ENCODE measurements at regions not wholly inside any gene's neighbourhood (a gene's known extent, or its start where the extent isn't known, plus 50 kb on each side); places are given as distances from the start of the nearest gene placed in this dataset.
"Not testable (repeated sequence)": the region's sequence is repeated elsewhere in the genome, so short reads cannot be mapped to it uniquely, and the experiment has no call there.

DNA sequence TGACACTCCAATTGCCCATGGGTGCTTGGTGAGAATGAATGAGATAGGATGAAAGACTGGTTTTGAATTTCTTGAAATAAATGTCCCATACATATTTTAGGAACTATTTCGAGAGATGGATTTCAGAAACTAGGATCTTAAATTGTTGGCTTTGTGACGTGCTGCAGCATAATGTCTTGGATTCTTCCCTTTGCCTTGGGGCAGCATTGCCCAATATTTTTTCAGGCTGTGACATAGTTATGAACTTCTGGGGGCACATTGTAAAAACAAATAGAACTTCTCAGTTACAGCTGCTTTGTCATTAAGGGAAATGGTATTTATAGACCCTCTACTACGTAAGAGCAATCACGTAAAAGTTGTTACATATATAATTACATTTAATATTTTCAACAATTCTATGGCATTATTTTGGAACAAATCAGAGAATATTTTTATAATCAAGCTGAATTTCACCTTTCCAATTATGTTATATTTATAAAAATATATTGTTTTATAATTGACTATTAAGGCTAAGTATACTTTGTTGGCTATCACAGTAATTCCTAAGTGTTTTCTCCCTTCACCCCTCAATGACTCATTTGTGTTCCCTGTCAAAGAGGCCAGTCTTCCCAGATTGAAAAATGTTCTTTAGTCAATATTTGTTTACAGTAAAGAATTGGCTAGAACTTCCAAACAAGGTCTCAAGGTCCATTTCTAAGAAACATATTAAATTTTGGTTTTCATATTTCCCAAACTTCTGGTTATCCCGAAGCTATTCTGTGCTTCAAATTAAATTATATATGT lies 1388.3 kb upstream of the ACO1 start:
- no peak for DNase-seq (ENCODE audit: low spot score)

GRCh38 chr9:30996761-30997160 lies 1387.7 kb upstream of the ACO1 start:
- DNase-seq (ENCODE audit: low spot score): no peak

DNA sequence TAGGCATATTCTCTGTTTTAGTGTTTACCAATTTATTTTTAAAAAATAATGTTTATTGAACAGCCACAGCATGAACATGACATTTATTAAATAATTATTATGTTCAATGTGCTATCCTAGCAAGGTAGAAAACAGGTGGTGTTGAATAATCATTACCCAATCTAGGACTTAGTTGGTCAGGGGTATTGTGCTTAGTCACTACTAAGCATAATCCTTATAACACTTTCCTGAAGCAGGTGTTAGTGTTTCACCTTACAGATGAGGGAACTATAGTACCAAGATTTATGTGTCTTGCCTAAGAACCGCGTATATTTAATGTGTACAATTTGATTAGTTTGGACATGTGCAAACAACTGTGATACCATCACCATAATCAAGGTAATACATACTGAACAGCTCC lies 1387.2 kb upstream of the ACO1 start:
- no peak for DNase-seq (ENCODE audit: low spot score)

DNA sequence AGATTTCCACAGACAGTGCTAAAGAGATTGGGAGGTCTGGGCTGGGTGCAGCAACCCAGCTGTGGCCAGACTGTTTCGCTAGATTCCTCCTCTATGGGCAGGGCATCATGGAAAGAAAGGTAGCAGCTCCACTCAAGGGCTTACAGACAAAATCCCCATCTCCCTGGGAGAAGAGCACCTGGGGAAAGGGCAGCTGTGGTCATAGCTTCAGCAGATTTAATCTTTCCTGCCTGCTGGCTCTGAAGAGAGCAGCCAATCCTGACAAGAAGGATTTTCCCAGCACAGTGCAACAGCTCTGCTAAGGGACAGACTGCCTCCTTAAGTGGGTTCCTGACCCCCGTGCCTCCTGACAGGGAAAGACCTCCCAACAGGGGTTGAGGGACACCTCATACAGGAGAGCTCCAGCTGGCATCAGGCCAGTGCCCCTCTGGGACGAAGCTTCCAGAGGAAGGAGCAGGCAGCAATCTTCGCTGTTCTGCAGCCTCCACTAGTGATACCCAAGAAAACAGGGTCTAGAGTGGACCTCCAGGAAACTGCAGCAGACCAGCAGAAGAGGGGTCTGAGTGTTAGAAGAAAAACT lies 1379.3 kb upstream of the ACO1 start:
- no peak for DNase-seq (ENCODE audit: low spot score)

- DNase-seq (ENCODE audit: low spot score): no peak
Measured at GRCh38 chr9:31013371-31013770, 1371.1 kb upstream of the ACO1 start.

- DNase-seq (ENCODE audit: low spot score): no peak
Measured at GRCh38 chr9:31023847-31024246, 1360.6 kb upstream of the ACO1 start.

GRCh38 chr9:31027678-31028077 lies 1356.8 kb upstream of the ACO1 start:
- DNase-seq (ENCODE audit: low spot score): no peak

DNA sequence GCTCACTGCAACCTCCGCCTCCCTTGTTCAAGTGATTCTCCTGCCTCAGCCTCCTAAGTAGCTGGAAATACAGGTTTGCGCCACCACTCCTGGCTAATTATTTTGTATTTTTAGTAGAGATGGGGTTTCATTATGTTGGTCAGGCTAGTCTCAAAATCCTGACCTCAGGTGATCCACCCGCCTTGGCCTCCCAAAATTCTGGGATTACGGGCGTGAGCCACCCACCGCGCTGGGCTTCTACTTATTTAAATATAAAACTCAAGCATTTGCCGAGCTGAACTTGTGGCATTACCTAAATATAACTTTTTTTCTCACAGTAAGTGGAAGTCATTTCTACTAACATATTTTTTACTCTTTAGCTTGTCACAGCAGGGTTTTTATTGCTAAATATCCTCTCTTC lies 1356.3 kb upstream of the ACO1 start:
- no peak for DNase-seq (ENCODE audit: low spot score)

DNA sequence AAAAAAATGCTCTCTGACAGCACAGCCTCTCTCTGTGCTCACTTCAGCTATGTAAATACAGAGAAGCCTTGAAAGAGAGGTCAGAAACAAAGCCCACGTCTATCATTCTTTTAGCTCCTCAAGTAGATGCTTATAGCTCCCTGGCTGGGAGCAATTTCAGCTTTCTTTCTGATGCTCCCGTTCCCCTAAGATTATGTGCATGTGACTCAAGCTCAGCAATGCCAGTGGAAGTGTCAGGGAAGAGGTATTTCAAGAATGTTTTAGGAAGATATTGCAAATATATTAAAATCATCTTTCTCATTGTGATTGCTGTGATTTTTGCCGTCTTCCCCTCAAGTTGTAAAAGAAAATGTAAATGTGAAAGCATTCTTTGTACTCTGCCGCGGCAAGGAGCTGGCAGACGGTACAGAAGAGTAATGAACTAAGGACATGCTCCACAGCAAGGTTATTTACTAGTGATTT lies 1353.7 kb upstream of the ACO1 start:
- no peak for DNase-seq (ENCODE audit: low spot score)

DNA sequence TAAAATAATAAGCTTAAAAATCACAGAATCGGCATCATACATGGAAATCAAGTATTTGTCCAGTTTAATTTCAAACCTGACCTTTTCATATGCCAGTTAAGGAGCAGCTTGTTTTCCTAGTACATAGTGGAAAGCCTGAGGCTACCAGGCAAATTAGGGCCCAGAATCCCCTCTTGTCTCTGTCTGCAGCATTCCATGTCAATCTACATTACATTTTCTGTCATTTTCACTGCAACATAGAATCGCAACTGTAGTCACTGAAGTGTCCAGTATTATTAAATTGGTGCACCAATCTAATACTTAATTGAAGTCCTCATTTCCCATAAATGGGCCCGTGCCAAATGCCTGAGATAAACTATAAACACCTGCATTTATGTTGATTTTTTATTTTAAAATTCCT lies 1352.2 kb upstream of the ACO1 start:
- no peak for DNase-seq (ENCODE audit: low spot score)

GRCh38 chr9:31034311-31034710 lies 1350.1 kb upstream of the ACO1 start:
- no peak for DNase-seq (ENCODE audit: low spot score)

DNA sequence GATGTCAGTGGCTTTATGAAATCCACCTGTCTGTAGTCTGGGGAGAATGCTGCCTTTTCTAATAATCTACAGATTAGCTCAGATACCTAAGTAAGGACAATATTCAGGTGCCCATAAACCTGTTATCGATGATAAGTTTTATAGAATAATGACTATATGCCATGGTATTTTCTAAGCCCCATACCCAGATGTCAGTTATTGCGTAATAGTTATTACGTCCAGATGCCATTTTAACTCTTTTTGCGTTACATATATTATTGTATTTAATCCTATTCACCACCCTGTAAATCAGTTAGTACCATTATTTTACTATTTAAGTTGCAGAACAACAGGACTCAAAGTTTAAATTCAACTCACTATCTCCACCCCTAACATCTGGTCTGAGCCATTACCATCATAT lies 1343.9 kb upstream of the ACO1 start:
- DNase-seq (ENCODE audit: low spot score): no peak

DNA sequence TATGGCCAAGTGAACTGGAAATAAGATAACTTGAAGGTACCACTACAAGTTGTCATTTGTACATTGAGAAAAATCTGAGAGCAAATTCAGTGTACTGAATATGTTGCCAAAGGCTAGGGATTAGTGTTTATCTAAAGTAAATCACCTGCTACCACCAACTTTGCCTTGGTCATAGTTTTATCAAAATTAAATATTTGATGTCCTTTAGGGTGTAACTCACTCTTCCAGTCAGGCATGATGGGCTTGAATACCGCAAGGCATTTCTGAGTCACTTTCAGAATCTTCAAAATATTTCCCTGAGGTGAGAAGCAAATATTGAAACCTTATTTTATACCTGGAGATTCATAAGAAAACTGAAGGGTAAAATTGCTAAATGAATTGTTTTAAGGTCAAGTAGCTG lies 1338.6 kb upstream of the ACO1 start:
- no peak for DNase-seq (ENCODE audit: low spot score)

- DNase-seq (ENCODE audit: low spot score): not testable (repeated sequence)
Measured at GRCh38 chr9:31061592-31061991, 1322.9 kb upstream of the ACO1 start.

DNA sequence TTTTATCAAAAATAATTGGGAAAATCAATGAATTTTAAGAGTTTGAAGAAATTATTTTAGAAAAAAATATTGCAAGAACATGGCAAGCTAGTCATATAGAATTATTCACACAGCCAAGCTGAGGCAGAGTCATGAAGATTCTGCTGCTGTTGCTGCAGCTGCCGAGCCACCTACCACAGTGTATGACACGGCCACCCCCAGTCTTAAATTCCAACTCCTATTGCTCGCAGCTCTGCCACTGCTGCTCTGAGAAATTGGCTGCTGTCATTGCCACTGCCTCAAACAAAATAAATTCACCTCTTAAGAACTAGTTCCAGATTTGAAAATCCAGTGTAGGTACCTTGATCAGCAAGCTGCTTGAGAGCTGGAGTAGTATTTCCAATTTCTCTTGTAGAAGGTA lies 1318.8 kb upstream of the ACO1 start:
- no peak for DNase-seq (ENCODE audit: low spot score)

DNA sequence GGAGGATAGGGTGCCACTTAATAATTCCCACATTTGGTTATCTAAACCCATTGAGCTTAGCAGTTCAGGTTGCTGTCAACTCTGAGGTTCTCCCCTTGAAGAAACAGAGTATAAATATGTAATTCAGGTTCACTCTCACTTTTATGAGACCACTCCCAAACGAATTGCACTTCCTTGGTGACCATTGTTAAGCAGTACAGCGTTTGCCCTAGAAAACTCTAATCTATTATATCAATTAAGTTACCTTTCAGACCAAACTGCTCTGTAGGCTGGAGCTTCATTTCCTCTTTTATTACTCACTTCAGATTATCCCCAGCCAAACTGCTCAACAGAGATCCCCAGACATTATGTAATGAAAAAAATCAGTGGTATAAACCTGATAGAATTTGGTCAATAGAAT lies 1317.0 kb upstream of the ACO1 start:
- no peak for DNase-seq (ENCODE audit: low spot score)

DNA sequence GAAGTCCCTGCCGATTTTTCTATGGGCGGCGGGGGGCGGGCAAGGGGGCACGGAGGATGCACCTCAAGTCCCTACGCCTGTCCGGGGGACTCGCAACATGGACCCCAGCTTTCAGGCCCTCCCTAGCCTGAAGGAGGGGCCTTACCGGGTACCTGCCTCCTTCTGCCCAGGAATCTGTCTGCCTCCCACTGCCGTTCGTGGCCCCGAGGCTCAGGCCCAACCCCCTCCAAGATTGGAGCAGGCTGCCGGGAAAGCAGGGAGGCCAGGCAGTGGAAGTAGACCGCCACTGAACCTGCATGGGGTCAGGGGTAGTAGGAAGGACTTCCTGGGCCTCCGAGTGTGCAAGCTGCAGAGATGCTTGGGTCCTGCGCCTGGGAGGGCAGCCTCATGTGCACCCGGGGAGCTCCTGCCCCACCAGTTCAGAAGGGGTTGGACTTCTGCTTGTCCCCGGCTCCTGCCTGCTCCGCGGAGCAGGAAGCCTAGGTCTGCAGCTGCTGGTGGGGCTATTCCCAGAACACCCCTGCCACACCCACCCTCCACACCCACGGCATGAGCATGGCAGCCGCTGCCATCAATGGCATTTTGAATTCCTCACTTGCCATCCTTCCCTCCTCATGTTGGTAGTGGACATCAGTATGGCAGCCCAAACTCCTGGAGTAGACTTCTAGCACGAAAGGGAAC lies 1312.7 kb upstream of the ACO1 start:
- no peak for DNase-seq (ENCODE audit: low spot score)

DNA sequence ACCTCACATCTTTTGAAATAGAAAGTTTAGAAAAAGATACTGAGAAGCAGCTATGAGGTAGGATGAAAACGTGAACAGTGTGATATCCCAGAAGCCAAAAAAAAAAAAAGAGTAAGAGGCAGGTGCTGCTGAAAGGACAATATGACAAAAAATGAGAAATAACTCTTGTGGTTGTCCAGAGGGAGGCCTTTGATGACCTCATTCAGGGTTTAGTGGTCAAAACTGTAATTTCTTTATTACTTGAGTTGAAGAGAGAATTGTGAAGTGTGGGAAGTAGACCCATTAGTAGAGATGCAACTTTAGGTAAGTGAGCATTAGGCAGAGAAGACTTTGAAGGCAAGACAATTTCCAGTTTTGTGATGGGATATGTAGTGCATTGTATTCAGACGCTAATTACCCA lies 1306.3 kb upstream of the ACO1 start:
- no peak for DNase-seq (ENCODE audit: low spot score)

GRCh38 chr9:31084350-31084749 lies 1300.1 kb upstream of the ACO1 start:
- no peak for DNase-seq (ENCODE audit: low spot score)

- DNase-seq (ENCODE audit: low spot score): peak; percentile 11
Measured at GRCh38 chr9:31089549-31090221, 1294.8 kb upstream of the ACO1 start.

DNA sequence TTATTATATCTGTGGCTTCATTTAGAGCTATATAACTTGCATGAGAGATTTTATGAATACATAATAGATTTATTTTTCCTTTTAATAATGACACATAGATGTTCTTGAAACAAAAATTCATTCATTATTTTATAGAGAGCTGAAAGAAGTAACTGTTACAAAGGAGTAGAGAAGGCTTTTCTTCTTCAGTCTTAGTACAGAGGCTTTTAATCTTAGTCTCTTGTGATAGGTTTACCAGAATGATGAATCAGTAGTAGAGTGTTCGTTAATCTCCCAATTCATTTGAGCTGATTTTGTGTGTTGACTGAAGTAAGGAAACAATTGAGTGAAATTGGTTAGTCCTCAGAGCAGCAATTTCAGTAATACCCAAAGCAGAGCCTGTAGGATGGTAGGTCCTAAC lies 1284.1 kb upstream of the ACO1 start:
- DNase-seq (ENCODE audit: low spot score): no peak

- DNase-seq (ENCODE audit: low spot score): no peak
Measured at GRCh38 chr9:31103836-31104235, 1280.6 kb upstream of the ACO1 start.

DNA sequence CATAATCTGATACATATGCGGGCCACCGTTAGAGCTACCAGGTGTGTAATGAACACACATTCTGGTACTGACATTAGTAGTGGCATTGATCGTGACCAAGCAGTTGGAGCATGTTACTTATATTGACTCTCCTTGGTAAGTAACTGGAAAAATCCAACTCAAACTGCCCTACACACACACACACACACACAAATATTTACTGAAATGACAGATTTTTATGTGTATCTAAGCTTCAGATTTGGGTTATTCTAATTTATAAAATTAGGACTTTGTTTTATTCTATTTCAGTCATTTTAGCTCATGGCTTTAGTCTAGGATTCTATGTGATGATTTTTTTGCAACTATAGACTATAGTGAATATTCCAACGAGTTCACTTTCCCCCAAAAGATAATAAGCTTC lies 1280.2 kb upstream of the ACO1 start:
- DNase-seq (ENCODE audit: low spot score): no peak
